H9 (cell line): ENCODE measurements at regions not wholly inside any gene's neighbourhood (a gene's known extent, or its start where the extent isn't known, plus 50 kb on each side); places are given as distances from the start of the nearest gene placed in this dataset.

Experiments used
- DNase-seq: peaks from one replicate; pipeline ENCODE4 v3.0.0-alpha.2; 2017
- H2AFZ ChIP-seq: one replicate; pipeline ENCODE4 v1.6.1; 2013; ENCODE audit warnings: mild to moderate bottlenecking, low read length, control low read depth, moderate library complexity
- H2AK5ac ChIP-seq: 2 replicates; pipeline ENCODE4 v1.6.1; 2013; ENCODE audit warnings: low read length, control low read depth, mixed read lengths; ENCODE audit not compliant: insufficient read length
- H2BK120ac ChIP-seq: one replicate; pipeline ENCODE4 v1.6.1; 2013; ENCODE audit warnings: low read depth, mild to moderate bottlenecking, low read length, control low read depth, inconsistent platforms; ENCODE audit not compliant: poor library complexity, severe bottlenecking
- H2BK12ac ChIP-seq: 2 replicates; pipeline ENCODE4 v1.6.1; 2013; ENCODE audit warnings: low read length, control low read depth, mixed read lengths, low read depth; ENCODE audit not compliant: insufficient read length
- H2BK15ac ChIP-seq: 2 replicates; pipeline ENCODE4 v1.6.1; 2013; ENCODE audit warnings: low read depth, low read length, control low read depth
- H2BK20ac ChIP-seq: one replicate; pipeline ENCODE4 v1.6.1; 2013; ENCODE audit warnings: low read depth, mild to moderate bottlenecking, low read length, control low read depth, inconsistent platforms; ENCODE audit not compliant: poor library complexity, severe bottlenecking
- H2BK5ac ChIP-seq: 2 replicates; pipeline ENCODE4 v1.6.1; 2013; ENCODE audit warnings: low read length, control low read depth, mixed read lengths; ENCODE audit not compliant: insufficient read length
- H3K14ac ChIP-seq: 2 replicates; pipeline ENCODE4 v1.6.1; 2013; ENCODE audit warnings: low read length, control low read depth; ENCODE audit not compliant: insufficient read depth
- H3K18ac ChIP-seq: 2 replicates; pipeline ENCODE4 v1.6.1; 2013; ENCODE audit warnings: low read depth, mild to moderate bottlenecking, mixed read lengths, low read length, control low read depth; ENCODE audit not compliant: insufficient read length
- H3K23ac ChIP-seq: 2 replicates; pipeline ENCODE4 v1.6.1; 2013; ENCODE audit warnings: low read length, control low read depth, mixed read lengths, low read depth; ENCODE audit not compliant: insufficient read length
- H3K23me2 ChIP-seq: 2 replicates; pipeline ENCODE4 v1.6.1; 2013; ENCODE audit warnings: low read depth, mild to moderate bottlenecking, mixed read lengths, low read length, control low read depth; ENCODE audit not compliant: insufficient read length, poor library complexity, severe bottlenecking
- H3K27ac ChIP-seq: 2 replicates; pipeline ENCODE4 v1.5.1; 2013; ENCODE audit warnings: low read length, control low read depth, mixed read lengths, low read depth; ENCODE audit not compliant: insufficient read length
- H3K27me3 ChIP-seq: 2 replicates; pipeline ENCODE4 v1.6.1; 2013; ENCODE audit warnings: low read length, control low read depth, inconsistent platforms; ENCODE audit not compliant: insufficient read depth
- H3K4ac ChIP-seq: 2 replicates; pipeline ENCODE4 v1.6.1; 2013; ENCODE audit warnings: low read depth, mild to moderate bottlenecking, control low read depth, inconsistent platforms, low read length, moderate library complexity
- H3K4me1 ChIP-seq: 2 replicates; pipeline ENCODE4 v1.6.1; 2013; ENCODE audit warnings: low read length, control low read depth, inconsistent platforms; ENCODE audit not compliant: insufficient read depth
- H3K4me2 ChIP-seq: 2 replicates; pipeline ENCODE4 v1.6.1; 2013; ENCODE audit warnings: low read length, control low read depth, mixed read lengths; ENCODE audit not compliant: insufficient read length, insufficient read depth
- H3K56ac ChIP-seq: 2 replicates; pipeline ENCODE4 v1.6.1; 2013; ENCODE audit warnings: low read depth, mild to moderate bottlenecking, mixed read lengths, low read length, control low read depth; ENCODE audit not compliant: insufficient read length
- H3K79me1 ChIP-seq: 2 replicates; pipeline ENCODE4 v1.6.1; 2013; ENCODE audit warnings: low read depth, mild to moderate bottlenecking, moderate library complexity, low read length, control low read depth, inconsistent platforms; ENCODE audit not compliant: insufficient read depth, poor library complexity, severe bottlenecking
- H3K79me2 ChIP-seq: 2 replicates; pipeline ENCODE4 v1.6.1; 2013; ENCODE audit warnings: low read length, control low read depth, inconsistent platforms; ENCODE audit not compliant: insufficient read depth
- H3K9ac ChIP-seq: 2 replicates; pipeline ENCODE4 v1.6.1; 2013; ENCODE audit warnings: low read length, control low read depth, mixed read lengths; ENCODE audit not compliant: insufficient read length; ENCODE audit errors: extremely low read depth
- H3K9me3 ChIP-seq: one replicate; pipeline ENCODE4 v1.6.1; 2013; ENCODE audit warnings: low read depth, low read length, inconsistent platforms; ENCODE audit not compliant: control insufficient read depth
- H3T11ph ChIP-seq: one replicate; pipeline ENCODE4 v1.6.1; 2013; ENCODE audit warnings: mild to moderate bottlenecking, low read length, control low read depth, inconsistent platforms
- H4K20me1 ChIP-seq: one replicate; pipeline ENCODE4 v1.6.1; 2013; ENCODE audit not compliant: control insufficient read depth, insufficient read length, insufficient read depth
- H4K5ac ChIP-seq: 2 replicates; pipeline ENCODE4 v1.6.1; 2013; ENCODE audit warnings: low read depth, mild to moderate bottlenecking, mixed read lengths, low read length, control low read depth; ENCODE audit not compliant: insufficient read length
- H4K8ac ChIP-seq: replicated peaks from 2 replicates; pipeline ENCODE4 v1.6.1; 2013; ENCODE audit warnings: low read length, control low read depth, mixed read lengths, low read depth; ENCODE audit not compliant: insufficient read length
- H4K91ac ChIP-seq: 2 replicates; pipeline ENCODE4 v1.6.1; 2013; ENCODE audit warnings: low read depth, mild to moderate bottlenecking, moderate library complexity, mixed read lengths, low read length, control low read depth; ENCODE audit not compliant: insufficient read length
- H3K27ac Mint-ChIP-seq, 3 experiments: 2 replicates in 2 of 3; 3 replicates in 1 of 3; pipeline ENCODE4 v1.8.0; 2020 to 2021; ENCODE audit warnings: mixed read lengths in 3 of 3, mild to moderate bottlenecking in 1 of 3, moderate library complexity in 1 of 3
- H3K27me3 Mint-ChIP-seq: 2 replicates; pipeline ENCODE4 v1.8.0; 2021; ENCODE audit warnings: low read depth, mild to moderate bottlenecking, moderate library complexity, mixed read lengths
- H3K36me3 Mint-ChIP-seq, 3 experiments: 2 replicates in 2 of 3; 3 replicates in 1 of 3; pipeline ENCODE4 v1.8.0; 2020 to 2021; ENCODE audit warnings: low read depth in 3 of 3, mixed read lengths in 3 of 3; ENCODE audit not compliant: insufficient read depth in 1 of 3
- H3K4me1 Mint-ChIP-seq, 2 experiments: 2 replicates each; pipeline ENCODE4 v1.8.0; 2020; ENCODE audit warnings: mixed read lengths in 2 of 2
- H3K4me3 Mint-ChIP-seq, 2 experiments: 2 replicates in 1 of 2; 3 replicates in 1 of 2; pipeline ENCODE4 v1.8.0; 2020 to 2021; ENCODE audit warnings: mild to moderate bottlenecking in 2 of 2, mixed read lengths in 2 of 2, moderate library complexity in 1 of 2
- H3K9me3 Mint-ChIP-seq, 2 experiments: 2 replicates in 1 of 2; 3 replicates in 1 of 2; pipeline ENCODE4 v1.8.0; 2020; ENCODE audit warnings: mild to moderate bottlenecking in 2 of 2, mixed read lengths in 2 of 2, moderate library complexity in 1 of 2
- WGBS: extraction: QIAGEN DNeasy Blood & Tissue Kit; methylation state at CpG from one replicate; pipeline ENCODE4 v1.1.7; 2013; ENCODE audit warnings: missing lambda C conversion rate, low lambda C conversion rate, mixed read lengths; ENCODE audit not compliant: insufficient read length; ENCODE audit errors: extremely low coverage; 5-methylcytosine and 5-hydroxymethylcytosine counted together
- TF ChIP-seq, protein P1 (sequence below): fragments of 200-600 bp; sonication (generic); conservative IDR thresholded peaks from 3 replicates; pipeline ENCODE4 v1.8.0; 2021; ENCODE audit warnings: antibody characterized with exemption, mild to moderate bottlenecking

DNA sequence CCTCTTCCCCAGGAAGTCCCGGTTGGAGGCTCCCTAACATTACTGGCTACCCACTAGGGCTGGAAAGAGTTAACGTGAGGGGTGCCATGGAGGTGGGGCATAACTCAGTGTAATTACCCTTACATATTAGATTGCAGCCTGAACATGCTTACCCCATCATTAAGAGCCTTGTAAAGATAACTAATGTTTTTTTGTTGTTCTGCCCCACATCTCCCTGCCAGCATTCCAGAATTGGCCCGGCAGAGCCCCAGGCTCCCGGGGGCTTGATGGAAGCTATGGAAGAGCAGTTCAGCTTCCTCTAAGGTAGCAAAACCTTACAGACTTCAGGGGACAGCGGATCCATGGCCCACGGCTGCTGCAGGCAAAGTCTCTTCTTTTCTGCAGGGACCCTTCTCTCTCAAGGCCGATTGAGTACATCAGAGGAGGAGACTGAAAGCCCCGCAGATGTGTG lies 166.1 kb upstream of the FOXQ1 start:
- Histone ChIP-seq H3K18ac (no peak overlapping the region), H3K9me3 (no peaks in the 10 kb centered on the region), H3K4ac (no peak overlapping the region), H3K14ac (no peak overlapping the region), H2AK5ac (no peak overlapping the region), H3K79me1 (no peaks in the 10 kb centered on the region), H2BK5ac (no peak overlapping the region), H3K23me2 (no peaks in the 10 kb centered on the region), H3K23ac (no peak overlapping the region), H3K4me1 (no peaks in the 10 kb centered on the region), H4K5ac (no peak overlapping the region), H2BK12ac (no peak overlapping the region), H3K27me3 (no peaks in the 10 kb centered on the region), H2BK20ac (no peak overlapping the region), H3K9ac (no peak overlapping the region), H3K79me2 (no peaks in the 10 kb centered on the region), H4K20me1 (no peaks in the 10 kb centered on the region), H3K27ac (no peak overlapping the region), H2AFZ (no peak overlapping the region), H2BK120ac (no peak overlapping the region), H4K91ac (no peak overlapping the region), H3T11ph (no peak overlapping the region), H3K4me2 (no peak overlapping the region), H3K56ac (no peak overlapping the region), H4K8ac (no peak overlapping the region), H2BK15ac (no peak overlapping the region)
- Mint-ChIP-seq H3K27me3 (peaks cover 17% of the 10 kb centered on the region), H3K36me3 (no peaks in the 10 kb centered on the region), H3K4me1 (no peaks in the 10 kb centered on the region), H3K27ac (no peak overlapping the region), H3K9me3 (no peaks in the 10 kb centered on the region), H3K4me3 (no peak overlapping the region)
- WGBS = no CpG with 5 or more reads among the region's 8 CpGs
- DNase-seq = no peak
- TF ChIP-seq, protein P1, sequence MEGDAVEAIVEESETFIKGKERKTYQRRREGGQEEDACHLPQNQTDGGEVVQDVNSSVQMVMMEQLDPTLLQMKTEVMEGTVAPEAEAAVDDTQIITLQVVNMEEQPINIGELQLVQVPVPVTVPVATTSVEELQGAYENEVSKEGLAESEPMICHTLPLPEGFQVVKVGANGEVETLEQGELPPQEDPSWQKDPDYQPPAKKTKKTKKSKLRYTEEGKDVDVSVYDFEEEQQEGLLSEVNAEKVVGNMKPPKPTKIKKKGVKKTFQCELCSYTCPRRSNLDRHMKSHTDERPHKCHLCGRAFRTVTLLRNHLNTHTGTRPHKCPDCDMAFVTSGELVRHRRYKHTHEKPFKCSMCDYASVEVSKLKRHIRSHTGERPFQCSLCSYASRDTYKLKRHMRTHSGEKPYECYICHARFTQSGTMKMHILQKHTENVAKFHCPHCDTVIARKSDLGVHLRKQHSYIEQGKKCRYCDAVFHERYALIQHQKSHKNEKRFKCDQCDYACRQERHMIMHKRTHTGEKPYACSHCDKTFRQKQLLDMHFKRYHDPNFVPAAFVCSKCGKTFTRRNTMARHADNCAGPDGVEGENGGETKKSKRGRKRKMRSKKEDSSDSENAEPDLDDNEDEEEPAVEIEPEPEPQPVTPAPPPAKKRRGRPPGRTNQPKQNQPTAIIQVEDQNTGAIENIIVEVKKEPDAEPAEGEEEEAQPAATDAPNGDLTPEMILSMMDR = no peak
